ENCODE measurements at regions not wholly inside any gene's neighbourhood (a gene's known extent, or its start where the extent isn't known, plus 50 kb on each side); places are given as distances from the start of the nearest gene placed in this dataset. TPM values are rescaled to one million over a fixed set of nuclear protein-coding genes. Genes with fewer than 3 reads are reported as not detected.

DNA sequence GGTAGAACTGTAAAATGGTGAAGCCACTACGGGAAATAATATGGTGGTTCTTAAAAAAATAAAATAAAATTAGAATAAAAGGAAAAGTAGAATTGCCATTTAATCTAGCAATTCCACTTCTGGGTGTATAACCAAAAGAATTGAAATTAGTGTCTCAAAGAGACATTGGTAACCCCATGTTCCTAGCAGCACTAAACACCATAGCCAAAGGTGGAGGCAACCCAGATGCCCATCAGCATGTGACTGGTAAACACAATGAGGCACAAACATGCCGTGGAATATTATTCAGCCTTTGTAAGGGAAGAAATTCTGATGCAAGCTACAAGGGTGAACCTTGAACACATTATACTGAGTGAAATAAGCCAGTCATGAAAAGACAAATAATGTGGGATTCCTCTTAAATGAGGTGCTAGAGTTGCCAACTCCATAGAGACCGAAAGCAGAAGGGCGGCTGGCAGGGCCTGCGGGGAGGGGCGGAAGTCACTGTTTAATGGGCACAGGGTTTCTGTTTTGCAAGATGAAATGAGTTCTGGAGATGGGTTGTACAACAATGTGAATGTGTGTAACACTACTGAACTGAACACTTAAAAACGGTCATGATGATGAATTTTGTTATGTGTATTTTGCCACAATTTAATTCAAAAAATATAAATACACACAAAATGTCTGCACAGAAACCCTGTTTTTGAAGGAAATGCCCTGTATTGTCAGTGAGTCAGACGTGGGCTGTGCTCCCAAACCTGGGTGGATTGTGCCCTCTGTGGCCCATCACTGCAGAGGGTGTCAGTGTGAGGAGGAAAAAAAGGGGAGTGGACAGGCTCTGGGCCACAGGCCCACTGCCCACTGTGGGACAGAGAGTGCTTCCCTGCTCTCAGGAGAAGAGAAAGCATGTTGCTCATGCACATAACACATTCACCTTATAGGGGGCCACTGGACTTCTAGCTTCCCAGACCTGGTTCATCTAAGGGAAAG, 49.6 kb upstream of the CD93 start:
- no CpG with 5 or more reads among the region's 8 CpGs for WGBS, 2 donors (ENCODE audit: extremely low coverage in 2 of 2, insufficient read length in 2 of 2, insufficient replicate concordance in 1 of 2)
- no peak overlapping the region for H3K23ac ChIP-seq (ENCODE audit: low read depth, low read length, poor library complexity)
- no peaks in the 10 kb centered on the region for H3K27me3 ChIP-seq (ENCODE audit: control insufficient read depth in 3 of 3, insufficient read depth in 3 of 3, low read depth in 1 of 3, low read length in 3 of 3)
- no peak overlapping the region for H2AK5ac ChIP-seq (ENCODE audit: low read depth, low read length)
- no peaks in the 10 kb centered on the region for H3K36me3 ChIP-seq (replicated peaks in 1 of 2; ENCODE audit: control insufficient read depth in 2 of 2, insufficient read depth in 2 of 2, low read length in 2 of 2)
- H2AFZ ChIP-seq (ENCODE audit: low read length): no peak overlapping the region
- no peak overlapping the region for H3K9ac ChIP-seq (ENCODE audit: low read depth, low read length, poor library complexity)
- DNase-seq (ENCODE audit: low spot score): no peak
- no peak overlapping the region for H2BK120ac ChIP-seq (ENCODE audit: low read depth, low read length)
- H4K91ac ChIP-seq (ENCODE audit: low read depth, low read length, poor library complexity): no peak overlapping the region
- H3K9me3 ChIP-seq (replicated peaks in 1 of 2; ENCODE audit: control insufficient read depth in 2 of 2, insufficient read depth in 1 of 2, low read depth in 1 of 2, low read length in 2 of 2): no peaks in the 10 kb centered on the region
- H3K27ac ChIP-seq (replicated peaks; ENCODE audit: low read length): no peak overlapping the region
- H3K4me1 ChIP-seq (ENCODE audit: control insufficient read depth in 2 of 2, insufficient read depth in 1 of 2, low read depth in 1 of 2, low read length in 2 of 2): peaks cover 0 to 15% of the 10 kb centered on the region in 2 donors
- H3K4ac ChIP-seq (ENCODE audit: low read length): no peak overlapping the region
- H2BK15ac ChIP-seq (ENCODE audit: low read length): no peak overlapping the region
- no peaks in the 10 kb centered on the region for H3K79me1 ChIP-seq (ENCODE audit: low read depth, low read length)
- H3K14ac ChIP-seq (ENCODE audit: low read length): no peak overlapping the region
- H2BK12ac ChIP-seq (ENCODE audit: low read length): no peak overlapping the region
- no peak overlapping the region for H3K18ac ChIP-seq (ENCODE audit: low read length)
- H3K4me2 ChIP-seq (ENCODE audit: insufficient read depth, low read length, poor library complexity, severe bottlenecking): no peak overlapping the region
- no peak overlapping the region for H4K8ac ChIP-seq (ENCODE audit: low read depth, low read length)
- H3K4me3 ChIP-seq (ENCODE audit: low read length in 2 of 2): no peak overlapping the region
- H2BK5ac ChIP-seq (ENCODE audit: low read length): no peak overlapping the region

Small RNA genes in the stretch of these regions (small RNA-seq; reads per million reads assigned to genes)
- gene RNA5SP478 (ENCODE audit: insufficient read depth): not detected

All from neuronal stem cell (in vitro differentiated cells).